SK-N-SH (cell line): ENCODE measurements at regions not wholly inside any gene's neighbourhood (a gene's known extent, or its start where the extent isn't known, plus 50 kb on each side); places are given as distances from the start of the nearest gene placed in this dataset.

Experiments
- CTCF ChIA-PET: fragments of 300-600, 350-600 bp; formaldehyde crosslinking; extraction: SDS; loops from one replicate; lab custom pipeline; 2021; lab: Yijun Ruan, JAX
- POLR2A ChIA-PET: fragments of 350-600 bp; sonication (Branson Sonifier 250); formaldehyde crosslinking; extraction: SDS; loops from one replicate; lab custom pipeline; 2020; ENCODE audit warnings: antibody characterized with exemption, inconsistent platforms; lab: Yijun Ruan, JAX
- DNase-seq: peaks from one replicate; pipeline ENCODE4 v3.0.0; 2012
- H2AFZ ChIP-seq: fragments of 200-600 bp; sonication (generic); 2 replicates; pipeline ENCODE4 v1.8.1; 2016; ENCODE audit warnings: antibody characterized with exemption, mild to moderate bottlenecking, low read depth
- H3F3A ChIP-seq: fragments of 200-600 bp; sonication (generic); replicated peaks from 2 replicates; pipeline ENCODE3; 2016; ENCODE audit warnings: antibody characterized with exemption, mild to moderate bottlenecking; ENCODE audit not compliant: insufficient read depth
- H3K27ac ChIP-seq, 2 experiments: fragments of 200-500 bp in 1 of 2; fragments of 200-600 bp in 1 of 2; sonication (Bioruptor generic) in 1 of 2; sonication (generic), shearing (Covaris generic) in 1 of 2; 2 replicates each; pipeline versions ENCODE4 v1.5.1 to v1.6.1; 2014 to 2016; ENCODE audit warnings: low read depth in 2 of 2, inconsistent platforms in 1 of 2, low read length in 1 of 2, mild to moderate bottlenecking in 1 of 2, mixed read lengths in 1 of 2
- H3K27me3 ChIP-seq: fragments of 200-600 bp; sonication (generic), shearing (Covaris generic); 2 replicates; pipeline ENCODE4 v1.6.1; 2016; ENCODE audit warnings: mixed run types; ENCODE audit not compliant: insufficient read depth
- H3K36me3 ChIP-seq, 2 experiments: fragments of 200-500 bp in 1 of 2; fragments of 200-600 bp in 1 of 2; sonication (Bioruptor generic) in 1 of 2; sonication (generic) in 1 of 2; replicated peaks in 1 of 2; 2 replicates each; pipeline versions ENCODE3 to v1.5.1; 2014 to 2016; ENCODE audit warnings: low read length in 1 of 2, mild to moderate bottlenecking in 1 of 2; ENCODE audit not compliant: insufficient read depth in 2 of 2, control insufficient read depth in 1 of 2
- H3K4me1 ChIP-seq, 2 experiments: fragments of 200-500 bp in 1 of 2; fragments of 200-600 bp in 1 of 2; sonication (Bioruptor generic) in 1 of 2; sonication (generic), shearing (Covaris generic) in 1 of 2; 2 replicates each; pipeline versions ENCODE4 v1.5.1 to v1.6.1; 2014 to 2016; ENCODE audit warnings: low read depth in 1 of 2, low read length in 1 of 2, mixed run types in 1 of 2; ENCODE audit not compliant: insufficient read depth in 2 of 2, control insufficient read depth in 1 of 2
- H3K4me2 ChIP-seq: fragments of 200-600 bp; sonication (generic), shearing (Covaris generic); 2 replicates; pipeline ENCODE4 v1.6.1; 2017; ENCODE audit warnings: mixed run types
- H3K4me3 ChIP-seq, 2 experiments: fragments of 200-500 bp in 1 of 2; fragments of 200-600 bp in 1 of 2; sonication (Bioruptor generic) in 1 of 2; sonication (generic), shearing (Covaris generic) in 1 of 2; 2 replicates each; pipeline versions ENCODE4 v1.5.1 to v1.8.1; 2014 to 2016; ENCODE audit warnings: low read depth in 2 of 2, inconsistent platforms in 1 of 2, low read length in 1 of 2, mild to moderate bottlenecking in 1 of 2, mixed read lengths in 1 of 2, moderate library complexity in 1 of 2
- H3K79me2 ChIP-seq: fragments of 200-600 bp; sonication (generic); 2 replicates; pipeline ENCODE4 v1.8.1; 2017; ENCODE audit warnings: mild to moderate bottlenecking; ENCODE audit not compliant: insufficient read depth
- H3K9ac ChIP-seq: fragments of 200-600 bp; sonication (generic); 2 replicates; pipeline ENCODE4 v1.6.1; 2017; ENCODE audit warnings: mixed run types
- H3K9me2 ChIP-seq: fragments of 200-600 bp; sonication (generic); 2 replicates; pipeline ENCODE4 v1.6.1; 2017; ENCODE audit warnings: mixed run types
- H3K9me3 ChIP-seq: fragments of 200-600 bp; sonication (generic); 2 replicates; pipeline ENCODE4 v1.6.1; 2017; ENCODE audit warnings: mixed run types, mild to moderate bottlenecking, moderate library complexity
- H4K20me1 ChIP-seq: fragments of 200-600 bp; sonication (generic); 2 replicates; pipeline ENCODE4 v1.6.1; 2017; ENCODE audit warnings: mild to moderate bottlenecking, mixed run types; ENCODE audit not compliant: insufficient read depth
- CHD2 ChIP-seq: fragments of 150-350 bp; IDR thresholded peaks from 2 replicates; pipeline ENCODE4 v1.6.1; 2018; ENCODE audit warnings: low read length; ENCODE audit not compliant: partially characterized antibody
- FOSL2 ChIP-seq: IDR thresholded peaks from 2 replicates; pipeline ENCODE4 v1.4.0; 2012; ENCODE audit warnings: low read depth, mild to moderate bottlenecking, moderate library complexity, borderline replicate concordance
- GATA2 ChIP-seq: sonication (generic); formaldehyde crosslinking; IDR thresholded peaks from 2 replicates; pipeline ENCODE4 v1.5.0; 2020; ENCODE audit warnings: mild to moderate bottlenecking, missing genetic modification reagents
- JUND ChIP-seq: IDR thresholded peaks from 2 replicates; pipeline ENCODE4 v1.4.0; 2012
- MEF2A ChIP-seq: IDR thresholded peaks from 2 replicates; pipeline ENCODE4 v1.4.0; 2012; ENCODE audit warnings: low read depth, borderline replicate concordance
- NFIC ChIP-seq: IDR thresholded peaks from 2 replicates; pipeline ENCODE4 v1.4.0; 2012; ENCODE audit warnings: borderline replicate concordance
- NRF1 ChIP-seq: IDR thresholded peaks from 2 replicates; pipeline ENCODE4 v1.6.1; 2012; ENCODE audit warnings: low read depth, mild to moderate bottlenecking, low read length
- RAD21 ChIP-seq: IDR thresholded peaks from 2 replicates; pipeline ENCODE4 v1.6.1; 2012; ENCODE audit warnings: mild to moderate bottlenecking, low read length
- SIN3A ChIP-seq: IDR thresholded peaks from 2 replicates; pipeline ENCODE4 v1.6.1; 2012; ENCODE audit warnings: low read depth, mild to moderate bottlenecking, low read length, moderate library complexity, borderline replicate concordance
- WGBS: methylation state at CpG from one replicate; pipeline ENCODE4 v1.1.6; 2017; ENCODE audit warnings: low lambda C conversion rate; 5-methylcytosine and 5-hydroxymethylcytosine counted together
- TF ChIP-seq, protein P1 (sequence below): IDR thresholded peaks from 2 replicates; pipeline ENCODE4 v1.4.0; 2012; ENCODE audit warnings: low read depth, borderline replicate concordance
- TF ChIP-seq, protein P2 (sequence below): fragments of 200-600 bp; sonication (generic); IDR thresholded peaks from 2 replicates; pipeline ENCODE4 v1.6.1; 2017; ENCODE audit warnings: antibody characterized with exemption, mild to moderate bottlenecking, moderate library complexity
- TF ChIP-seq, protein P3 (sequence below): fragments of 150-350 bp; IDR thresholded peaks from 2 replicates; pipeline ENCODE4 v1.6.1; 2017; ENCODE audit warnings: antibody characterized with exemption, low read length, low read depth, borderline replicate concordance

DNA sequence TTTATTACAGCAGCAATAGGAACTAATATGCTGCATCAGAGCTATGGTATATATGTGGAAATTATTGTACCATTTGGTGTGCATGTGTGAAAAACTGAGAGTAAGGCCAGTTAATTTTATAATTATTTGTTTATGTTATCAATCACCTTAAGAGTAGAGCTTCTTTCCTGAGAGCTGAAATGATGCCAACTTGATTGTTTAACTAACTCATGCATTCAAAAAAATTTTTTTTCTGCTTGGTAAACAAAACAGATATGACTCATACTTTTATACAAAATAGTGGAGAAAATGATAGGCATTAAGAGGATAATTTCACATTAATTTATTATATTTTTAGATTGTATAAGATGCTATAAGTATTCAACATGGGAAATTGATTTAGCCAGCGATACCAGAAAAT is 622.7 kb downstream of the RAPGEF2 start:
- Histone ChIP-seq H3K4me3 (no peak overlapping the region), H3K4me1 (peaks cover 0 to 5% of the 10 kb centered on the region in 2 experiments; a peak in 1 of 4 replicates), H3K79me2 (no peaks in the 10 kb centered on the region), H2AFZ (no peak overlapping the region), H4K20me1 (no peaks in the 10 kb centered on the region), H3K9me2 (no peaks in the 10 kb centered on the region), H3K4me2 (no peak overlapping the region), H3K27ac (no peak overlapping the region), H3K27me3 (no peaks in the 10 kb centered on the region), H3F3A (no peaks in the 10 kb centered on the region), H3K9ac (no peak overlapping the region)
- CTCF ChIA-PET: interaction anchor here (1.2 kb wide), 1 partner anchor 8 kb away, joined by 4 read pairs; no protein-coding TSS in a partner anchor
- POLR2A ChIA-PET: no interaction called here
- WGBS: 15% methylated on average over 1 of the region's 1 CpG
- no peak for DNase-seq
- no peak for TF ChIP-seq NRF1
- TF ChIP-seq GATA2 (CRISPR knock-in tag): no peak
- TF ChIP-seq, protein P1, sequence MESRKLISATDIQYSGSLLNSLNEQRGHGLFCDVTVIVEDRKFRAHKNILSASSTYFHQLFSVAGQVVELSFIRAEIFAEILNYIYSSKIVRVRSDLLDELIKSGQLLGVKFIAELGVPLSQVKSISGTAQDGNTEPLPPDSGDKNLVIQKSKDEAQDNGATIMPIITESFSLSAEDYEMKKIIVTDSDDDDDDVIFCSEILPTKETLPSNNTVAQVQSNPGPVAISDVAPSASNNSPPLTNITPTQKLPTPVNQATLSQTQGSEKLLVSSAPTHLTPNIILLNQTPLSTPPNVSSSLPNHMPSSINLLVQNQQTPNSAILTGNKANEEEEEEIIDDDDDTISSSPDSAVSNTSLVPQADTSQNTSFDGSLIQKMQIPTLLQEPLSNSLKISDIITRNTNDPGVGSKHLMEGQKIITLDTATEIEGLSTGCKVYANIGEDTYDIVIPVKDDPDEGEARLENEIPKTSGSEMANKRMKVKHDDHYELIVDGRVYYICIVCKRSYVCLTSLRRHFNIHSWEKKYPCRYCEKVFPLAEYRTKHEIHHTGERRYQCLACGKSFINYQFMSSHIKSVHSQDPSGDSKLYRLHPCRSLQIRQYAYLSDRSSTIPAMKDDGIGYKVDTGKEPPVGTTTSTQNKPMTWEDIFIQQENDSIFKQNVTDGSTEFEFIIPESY: no peak
- no peak for TF ChIP-seq FOSL2
- no peak for TF ChIP-seq JUND
- no peak for TF ChIP-seq MEF2A
- no peak for TF ChIP-seq NFIC
- no peak for TF ChIP-seq SIN3A
- TF ChIP-seq, protein P2, sequence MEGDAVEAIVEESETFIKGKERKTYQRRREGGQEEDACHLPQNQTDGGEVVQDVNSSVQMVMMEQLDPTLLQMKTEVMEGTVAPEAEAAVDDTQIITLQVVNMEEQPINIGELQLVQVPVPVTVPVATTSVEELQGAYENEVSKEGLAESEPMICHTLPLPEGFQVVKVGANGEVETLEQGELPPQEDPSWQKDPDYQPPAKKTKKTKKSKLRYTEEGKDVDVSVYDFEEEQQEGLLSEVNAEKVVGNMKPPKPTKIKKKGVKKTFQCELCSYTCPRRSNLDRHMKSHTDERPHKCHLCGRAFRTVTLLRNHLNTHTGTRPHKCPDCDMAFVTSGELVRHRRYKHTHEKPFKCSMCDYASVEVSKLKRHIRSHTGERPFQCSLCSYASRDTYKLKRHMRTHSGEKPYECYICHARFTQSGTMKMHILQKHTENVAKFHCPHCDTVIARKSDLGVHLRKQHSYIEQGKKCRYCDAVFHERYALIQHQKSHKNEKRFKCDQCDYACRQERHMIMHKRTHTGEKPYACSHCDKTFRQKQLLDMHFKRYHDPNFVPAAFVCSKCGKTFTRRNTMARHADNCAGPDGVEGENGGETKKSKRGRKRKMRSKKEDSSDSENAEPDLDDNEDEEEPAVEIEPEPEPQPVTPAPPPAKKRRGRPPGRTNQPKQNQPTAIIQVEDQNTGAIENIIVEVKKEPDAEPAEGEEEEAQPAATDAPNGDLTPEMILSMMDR: no peak
- no peak for TF ChIP-seq RAD21
- TF ChIP-seq, protein P3, sequence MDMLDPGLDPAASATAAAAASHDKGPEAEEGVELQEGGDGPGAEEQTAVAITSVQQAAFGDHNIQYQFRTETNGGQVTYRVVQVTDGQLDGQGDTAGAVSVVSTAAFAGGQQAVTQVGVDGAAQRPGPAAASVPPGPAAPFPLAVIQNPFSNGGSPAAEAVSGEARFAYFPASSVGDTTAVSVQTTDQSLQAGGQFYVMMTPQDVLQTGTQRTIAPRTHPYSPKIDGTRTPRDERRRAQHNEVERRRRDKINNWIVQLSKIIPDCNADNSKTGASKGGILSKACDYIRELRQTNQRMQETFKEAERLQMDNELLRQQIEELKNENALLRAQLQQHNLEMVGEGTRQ: no peak
- TF ChIP-seq CHD2: no peak
- TF ChIP-seq, all 33 proteins: peak for 0
- H3K36me3 ChIP-seq: no peaks in the 10 kb centered on the region
- H3K9me3 ChIP-seq: no peaks in the 10 kb centered on the region
